Superior temporal gyrus (tissue), 1 donor: ENCODE measurements at regions not wholly inside any gene's neighbourhood (a gene's known extent, or its start where the extent isn't known, plus 50 kb on each side); places are given as distances from the start of the nearest gene placed in this dataset.

ENCODE experiments used
- DNase-seq: peaks from one replicate; pipeline ENCODE4 v3.0.0-alpha.2; 2016; ENCODE audit errors: extremely low spot score

- DNase-seq: no peak
Observed at GRCh38 chr11:80861193-80861592, 1420.4 kb upstream of the TENM4 start.

GRCh38 chr11:80860632-80861031 lies 1419.8 kb upstream of the TENM4 start:
- DNase-seq: no peak

- DNase-seq: no peak
Observed at GRCh38 chr11:80856066-80856465, 1415.2 kb upstream of the TENM4 start.

GRCh38 chr11:80855426-80855825 lies 1414.6 kb upstream of the TENM4 start:
- no peak for DNase-seq

- no peak for DNase-seq
Observed at GRCh38 chr11:80849253-80849652, 1408.4 kb upstream of the TENM4 start.

GRCh38 chr11:80846979-80847378 lies 1406.1 kb upstream of the TENM4 start:
- DNase-seq: peak; percentile 22

GRCh38 chr11:80846442-80846841 lies 1405.6 kb upstream of the TENM4 start:
- peak; percentile 65 for DNase-seq

- DNase-seq: no peak
Observed at GRCh38 chr11:80844110-80844819, 1403.4 kb upstream of the TENM4 start.

- no peak for DNase-seq
Observed at GRCh38 chr11:80843266-80843974, 1402.6 kb upstream of the TENM4 start.

GRCh38 chr11:80842246-80842645 lies 1401.4 kb upstream of the TENM4 start:
- DNase-seq: no peak

GRCh38 chr11:80841675-80842074 lies 1400.8 kb upstream of the TENM4 start:
- DNase-seq: no peak

- no peak for DNase-seq
Observed at GRCh38 chr11:80838153-80838552, 1397.3 kb upstream of the TENM4 start.

GRCh38 chr11:80837051-80837450 lies 1396.2 kb upstream of the TENM4 start:
- DNase-seq: no peak

GRCh38 chr11:80831374-80831773 lies 1390.5 kb upstream of the TENM4 start:
- no peak for DNase-seq

- DNase-seq: no peak
Observed at GRCh38 chr11:80827781-80828180, 1387.0 kb upstream of the TENM4 start.

GRCh38 chr11:80826808-80827207 lies 1386.0 kb upstream of the TENM4 start:
- DNase-seq: no peak

- DNase-seq: peak; percentile 47
Observed at GRCh38 chr11:80822308-80822707, 1381.5 kb upstream of the TENM4 start.

- no peak for DNase-seq
Observed at GRCh38 chr11:80819271-80819670, 1378.4 kb upstream of the TENM4 start.

- DNase-seq: no peak
Observed at GRCh38 chr11:80816966-80817365, 1376.1 kb upstream of the TENM4 start.

GRCh38 chr11:80816454-80816847 lies 1375.6 kb upstream of the TENM4 start:
- no peak for DNase-seq

- no peak for DNase-seq
Observed at GRCh38 chr11:80815752-80816453, 1375.1 kb upstream of the TENM4 start.

- no peak for DNase-seq
Observed at GRCh38 chr11:80814813-80815212, 1374.0 kb upstream of the TENM4 start.

- no peak for DNase-seq
Observed at GRCh38 chr11:80810695-80811094, 1369.9 kb upstream of the TENM4 start.
